Natural killer cell (primary cell): ENCODE measurements at regions not wholly inside any gene's neighbourhood (a gene's known extent, or its start where the extent isn't known, plus 50 kb on each side); places are given as distances from the start of the nearest gene placed in this dataset.

Source experiments
- ATAC-seq, 3 donors: fragments of 150-1000 bp in 2 of 3; fragments of 200-7000 bp in 1 of 3; cut with Tn5 transposase; 1 replicate in 1 of 3; 2 replicates in 2 of 3; pipeline ENCODE4 v1.10.0; 2021; ENCODE audit warnings: mild to moderate bottlenecking in 2 of 3, moderate library complexity in 2 of 3
- DNase-seq, 2 donors: peaks; one replicate each; pipeline versions ENCODE4 v3.0.0 to v3.0.0-alpha.2; 2013 to 2021; ENCODE audit warnings: mixed read lengths in 1 of 2
- H3K27ac ChIP-seq: one replicate; pipeline ENCODE4 v1.5.1; 2013; ENCODE audit warnings: mild to moderate bottlenecking, low read length
- H3K27me3 ChIP-seq: one replicate; pipeline ENCODE4 v1.6.1; 2013; ENCODE audit warnings: low read length; ENCODE audit not compliant: control insufficient read depth, insufficient read depth
- H3K36me3 ChIP-seq: one replicate; pipeline ENCODE4 v1.6.1; 2013; ENCODE audit warnings: low read length; ENCODE audit not compliant: control insufficient read depth, insufficient read depth
- H3K4me1 ChIP-seq: one replicate; pipeline ENCODE4 v1.6.1; 2013; ENCODE audit warnings: low read length; ENCODE audit not compliant: control insufficient read depth, insufficient read depth
- H3K4me3 ChIP-seq: one replicate; pipeline ENCODE4 v1.5.1; 2013; ENCODE audit warnings: low read length
- H3K9me3 ChIP-seq: one replicate; pipeline ENCODE4 v1.6.1; 2013; ENCODE audit warnings: low read length; ENCODE audit not compliant: control insufficient read depth, insufficient read depth
- H3K27ac Mint-ChIP-seq, 2 donors: one replicate each; pipeline ENCODE4 v1.8.0; 2022; ENCODE audit warnings: mild to moderate bottlenecking in 2 of 2, mixed read lengths in 2 of 2, moderate library complexity in 1 of 2
- H3K27me3 Mint-ChIP-seq, 2 donors: one replicate each; pipeline ENCODE4 v1.8.0; 2022; ENCODE audit warnings: low read depth in 2 of 2, mixed read lengths in 2 of 2
- H3K36me3 Mint-ChIP-seq: one replicate; pipeline ENCODE4 v1.8.0; 2022; ENCODE audit warnings: mixed read lengths
- H3K4me1 Mint-ChIP-seq, 2 donors: one replicate each; pipeline ENCODE4 v1.8.0; 2022; ENCODE audit warnings: mixed read lengths in 2 of 2
- H3K4me3 Mint-ChIP-seq: one replicate; pipeline ENCODE4 v1.8.0; 2022; ENCODE audit warnings: mild to moderate bottlenecking, moderate library complexity, mixed read lengths
- H3K9me3 Mint-ChIP-seq, 2 donors: one replicate each; pipeline ENCODE4 v1.8.0; 2022; ENCODE audit warnings: mixed read lengths in 2 of 2
- CTCF ChIP-seq: fragments of 200-600 bp; IDR thresholded peaks from one replicate; pipeline ENCODE4 v1.8.0; 2022; ENCODE audit warnings: antibody characterized with exemption
- WGBS: methylation state at CpG from one replicate; pipeline ENCODE4 v1.1.7; 2013; ENCODE audit warnings: missing lambda C conversion rate; ENCODE audit not compliant: insufficient coverage; 5-methylcytosine and 5-hydroxymethylcytosine counted together
- intact Hi-C: fragments of 100-400 bp; cut with micrococcal nuclease; formaldehyde crosslinking; loops from one replicate; pipeline ENCODE4 v1.14.2; 2022

- no peaks in the 10 kb centered on the region for H3K9me3 ChIP-seq
- H3K36me3 Mint-ChIP-seq, result no peaks in the 10 kb centered on the region
- no peak overlapping the region for H3K27ac ChIP-seq
- 89% methylated on average over 1 of the region's 1 CpG for WGBS
- H3K4me3 ChIP-seq, result no peak overlapping the region
- DNase-seq (no peak), ATAC-seq (no peak)
- H3K36me3 ChIP-seq, result no peaks in the 10 kb centered on the region
- intact Hi-C loops, result no loop called here
- TF ChIP-seq CTCF, result no peak
- peaks cover under 1 to 3% of the 10 kb centered on the region in 2 donors for H3K27me3 Mint-ChIP-seq
- no peaks in the 10 kb centered on the region for H3K4me1 ChIP-seq
- no peak overlapping the region for H3K4me3 Mint-ChIP-seq
- no peak overlapping the region for H3K27ac Mint-ChIP-seq
- H3K9me3 Mint-ChIP-seq, result no peaks in the 10 kb centered on the region
- no peaks in the 10 kb centered on the region for H3K4me1 Mint-ChIP-seq
- H3K27me3 ChIP-seq, result no peaks in the 10 kb centered on the region
These were observed 549.5 kb upstream of the EEF2KMT start for GRCh38 chr16:5647051-5647450.

- Histone ChIP-seq H3K9me3 (no peaks in the 10 kb centered on the region), H3K4me3 (no peak overlapping the region), H3K27me3 (no peaks in the 10 kb centered on the region), H3K27ac (no peak overlapping the region), H3K4me1 (no peaks in the 10 kb centered on the region), H3K36me3 (no peaks in the 10 kb centered on the region)
- 85% methylated on average over 10 of the region's 10 CpGs for WGBS
- Mint-ChIP-seq H3K36me3 (no peaks in the 10 kb centered on the region), H3K9me3 (peaks cover 0 to 2% of the 10 kb centered on the region in 2 donors), H3K4me1 (no peaks in the 10 kb centered on the region), H3K4me3 (no peak overlapping the region), H3K27ac (no peak overlapping the region), H3K27me3 (peaks cover 0 to 10% of the 10 kb centered on the region in 2 donors)
- intact Hi-C loops, result no loop called here
- no peak for ATAC-seq
- DNase-seq, result no peak
- TF ChIP-seq CTCF, result no peak
These were observed 546.4 kb upstream of the EEF2KMT start for GRCh38 chr16:5643855-5644531.

GRCh38 chr16:5642436-5642835 is 544.8 kb upstream of the EEF2KMT start:
- 56% methylated on average over 5 of the region's 6 CpGs for WGBS
- no peak overlapping the region for H3K27ac ChIP-seq
- Mint-ChIP-seq H3K4me3 (no peak overlapping the region), H3K36me3 (no peaks in the 10 kb centered on the region), H3K4me1 (no peaks in the 10 kb centered on the region), H3K9me3 (peaks cover 0 to 2% of the 10 kb centered on the region in 2 donors), H3K27ac (no peak overlapping the region), H3K27me3 (peaks cover 0 to 10% of the 10 kb centered on the region in 2 donors)
- H3K4me1 ChIP-seq, result no peaks in the 10 kb centered on the region
- H3K4me3 ChIP-seq, result no peak overlapping the region
- no peaks in the 10 kb centered on the region for H3K9me3 ChIP-seq
- TF ChIP-seq CTCF, result no peak
- ATAC-seq (no peak), DNase-seq (no peak)
- intact Hi-C loops, result no loop called here
- H3K36me3 ChIP-seq, result no peaks in the 10 kb centered on the region
- H3K27me3 ChIP-seq, result no peaks in the 10 kb centered on the region

GRCh38 chr16:5642011-5642410 is 544.4 kb upstream of the EEF2KMT start:
- no peak overlapping the region for H3K27ac ChIP-seq
- no peaks in the 10 kb centered on the region for H3K9me3 ChIP-seq
- H3K27me3 ChIP-seq, result no peaks in the 10 kb centered on the region
- Mint-ChIP-seq H3K4me1 (no peaks in the 10 kb centered on the region), H3K27me3 (peaks cover 0 to 10% of the 10 kb centered on the region in 2 donors), H3K9me3 (peaks cover 0 to 2% of the 10 kb centered on the region in 2 donors), H3K4me3 (no peak overlapping the region), H3K36me3 (no peaks in the 10 kb centered on the region), H3K27ac (no peak overlapping the region)
- WGBS, result 42% methylated on average over 6 of the region's 6 CpGs
- no peaks in the 10 kb centered on the region for H3K36me3 ChIP-seq
- no peak for TF ChIP-seq CTCF
- intact Hi-C loops, result no loop called here
- no peak overlapping the region for H3K4me3 ChIP-seq
- no peaks in the 10 kb centered on the region for H3K4me1 ChIP-seq
- no peak for ATAC-seq
- no peak for DNase-seq
